ENCODE measurements at regions not wholly inside any gene's neighbourhood (a gene's known extent, or its start where the extent isn't known, plus 50 kb on each side); places are given as distances from the start of the nearest gene placed in this dataset.
"Not testable (repeated sequence)": the region's sequence is repeated elsewhere in the genome, so short reads cannot be mapped to it uniquely, and the experiment has no call there.

GRCh38 chr2:16062471-16063250, 122.3 kb downstream of the MYCN start:
- in situ Hi-C loops (cut with HindIII; ENCODE audit: low pct_unique_long_range_greater_than_20kb, low sequenced_read_pairs), result no loop called here

GRCh38 chr2:16061441-16062217, 121.3 kb downstream of the MYCN start:
- no peak for DNase-seq (ENCODE audit: low read depth)
- in situ Hi-C loops (cut with HindIII; ENCODE audit: low pct_unique_long_range_greater_than_20kb, low sequenced_read_pairs), result no loop called here

More at GRCh38 chr2:16062471-16063250, 122.3 kb downstream of the MYCN start:
- no peak for DNase-seq (ENCODE audit: low read depth)

GRCh38 chr2:16060936-16061338, 120.6 kb downstream of the MYCN start:
- DNase-seq (ENCODE audit: low read depth), result no peak
- in situ Hi-C loops (cut with HindIII; ENCODE audit: low pct_unique_long_range_greater_than_20kb, low sequenced_read_pairs), result no loop called here

GRCh38 chr2:16060125-16060935, 120.0 kb downstream of the MYCN start:
- DNase-seq (ENCODE audit: low read depth), result no peak
- in situ Hi-C loops (cut with HindIII; ENCODE audit: low pct_unique_long_range_greater_than_20kb, low sequenced_read_pairs), result no loop called here

- in situ Hi-C loops (cut with HindIII; ENCODE audit: low pct_unique_long_range_greater_than_20kb, low sequenced_read_pairs), result no loop called here
- no peak for DNase-seq (ENCODE audit: low read depth)
These were observed 119.2 kb downstream of the MYCN start for GRCh38 chr2:16059393-16060016.

- in situ Hi-C loops (cut with HindIII; ENCODE audit: low pct_unique_long_range_greater_than_20kb, low sequenced_read_pairs), result no loop called here
- DNase-seq (ENCODE audit: low read depth), result no peak
These were observed 118.5 kb downstream of the MYCN start for GRCh38 chr2:16058747-16059358.

GRCh38 chr2:16058256-16058655, 117.9 kb downstream of the MYCN start:
- DNase-seq (ENCODE audit: low read depth), result no peak
- in situ Hi-C loops (cut with HindIII; ENCODE audit: low pct_unique_long_range_greater_than_20kb, low sequenced_read_pairs), result no loop called here

GRCh38 chr2:16057661-16058060, 117.3 kb downstream of the MYCN start:
- no peak for DNase-seq (ENCODE audit: low read depth)
- in situ Hi-C loops (cut with HindIII; ENCODE audit: low pct_unique_long_range_greater_than_20kb, low sequenced_read_pairs), result no loop called here

- in situ Hi-C loops (cut with HindIII; ENCODE audit: low pct_unique_long_range_greater_than_20kb, low sequenced_read_pairs), result no loop called here
- no peak for DNase-seq (ENCODE audit: low read depth)
These were observed 115.7 kb downstream of the MYCN start for GRCh38 chr2:16055848-16056580.

- in situ Hi-C loops (cut with HindIII; ENCODE audit: low pct_unique_long_range_greater_than_20kb, low sequenced_read_pairs), result no loop called here
- DNase-seq (ENCODE audit: low read depth), result no peak
These were observed 113.3 kb downstream of the MYCN start for GRCh38 chr2:16053437-16054257.

GRCh38 chr2:16052571-16053052, 112.3 kb downstream of the MYCN start:
- in situ Hi-C loops (cut with HindIII; ENCODE audit: low pct_unique_long_range_greater_than_20kb, low sequenced_read_pairs); DNase-seq (ENCODE audit: low read depth): not testable (repeated sequence)

- DNase-seq (ENCODE audit: low read depth), result no peak
- in situ Hi-C loops (cut with HindIII; ENCODE audit: low pct_unique_long_range_greater_than_20kb, low sequenced_read_pairs), result no loop called here
These were observed 111.7 kb downstream of the MYCN start for GRCh38 chr2:16051841-16052564.

GRCh38 chr2:16050908-16051489, 110.6 kb downstream of the MYCN start:
- DNase-seq (ENCODE audit: low read depth), result no peak
- in situ Hi-C loops (cut with HindIII; ENCODE audit: low pct_unique_long_range_greater_than_20kb, low sequenced_read_pairs), result no loop called here

- no peak for DNase-seq (ENCODE audit: low read depth)
- in situ Hi-C loops (cut with HindIII; ENCODE audit: low pct_unique_long_range_greater_than_20kb, low sequenced_read_pairs), result no loop called here
These were observed 110.0 kb downstream of the MYCN start for GRCh38 chr2:16050261-16050907.

- DNase-seq (ENCODE audit: low read depth), result no peak
- in situ Hi-C loops (cut with HindIII; ENCODE audit: low pct_unique_long_range_greater_than_20kb, low sequenced_read_pairs), result no loop called here
These were observed 109.1 kb downstream of the MYCN start for GRCh38 chr2:16049406-16049805.
